ENCODE measurements at regions not wholly inside any gene's neighbourhood (a gene's known extent, or its start where the extent isn't known, plus 50 kb on each side); places are given as distances from the start of the nearest gene placed in this dataset.

GRCh38 chr14:54039311-54039710 is 82.7 kb upstream of the BMP4 start:
- DNase-seq (no peak), ATAC-seq (ENCODE audit: low read depth) (no peak)
- Histone ChIP-seq H3K14ac (replicated peaks; ENCODE audit: low read depth, low read length) (no peak overlapping the region), H2BK120ac (ENCODE audit: low read depth, low read length) (no peak overlapping the region), H3K36me3 (ENCODE audit: control insufficient read depth, insufficient read depth, low read length) (no peaks in the 10 kb centered on the region), H2BK15ac (ENCODE audit: low read depth, low read length) (no peak overlapping the region), H3K4ac (ENCODE audit: low read depth, low read length) (no peak overlapping the region), H3K23ac (ENCODE audit: low read depth, low read length) (no peak overlapping the region), H4K91ac (ENCODE audit: insufficient read depth, low read depth, low read length) (no peak overlapping the region), H2AK9ac (replicated peaks; ENCODE audit: low read depth, low read length, poor library complexity) (no peak overlapping the region), H4K20me1 (ENCODE audit: insufficient read depth, low read length) (no peaks in the 10 kb centered on the region), H3K4me2 (ENCODE audit: low read depth, low read length) (no peak overlapping the region), H2AFZ (replicated peaks; ENCODE audit: low read length, poor library complexity) (no peak overlapping the region), H3K9me3 (ENCODE audit: control insufficient read depth, insufficient read depth, low read length) (peaks cover 3% of the 10 kb centered on the region; the same call in 1 of the 2 replicates), H3K27me3 (ENCODE audit: control insufficient read depth, insufficient read depth, low read length) (no peaks in the 10 kb centered on the region; the same call in 1 of the 2 replicates), H4K5ac (ENCODE audit: low read depth, low read length) (no peak overlapping the region), H3K4me1 (ENCODE audit: control insufficient read depth, insufficient read depth, low read length) (0 out of 2 replicates have a peak, but pooled peaks cover 3% of the 10 kb centered on the region), H3K56ac (ENCODE audit: extremely low read depth, insufficient read depth, low read length) (no peak overlapping the region), H3K9ac (ENCODE audit: low read depth, low read length) (no peak overlapping the region), H3K27ac (ENCODE audit: insufficient read depth, low read length) (no peak overlapping the region), H3K9me1 (ENCODE audit: insufficient read depth, low read length) (no peaks in the 10 kb centered on the region), H2AK5ac (ENCODE audit: low read depth, low read length) (no peak overlapping the region), H3K18ac (ENCODE audit: low read depth, low read length) (no peak overlapping the region), H2BK20ac (ENCODE audit: low read depth, low read length) (no peak overlapping the region), H4K8ac (ENCODE audit: low read depth in 2 of 2, low read length in 2 of 2) (no peak overlapping the region), H2BK5ac (ENCODE audit: low read depth, low read length, poor library complexity, severe bottlenecking) (no peak overlapping the region), H3K4me3 (ENCODE audit: insufficient read depth, low read depth, low read length) (no peak overlapping the region), H3K79me1 (ENCODE audit: low read depth in 1 of 2, low read length in 2 of 2) (no peaks in the 10 kb centered on the region)
- in situ Hi-C loops (cut with MboI; ENCODE audit: low sequenced_read_pairs) (no loop called here), intact Hi-C loops (cut with micrococcal nuclease) (no loop called here), dilution Hi-C loops (cut with HindIII; ENCODE audit: low sequenced_read_pairs, unreplicated experiment) (no loop called here)
- CTCF ChIA-PET, result no interaction called here
- WGBS, 2 experiments (ENCODE audit: extremely low coverage in 2 of 2, insufficient read length in 1 of 2), result 50% methylated on average over 1 of the region's 2 CpGs; no CpG with 5 or more reads in 1 of the 2 experiments
- no peak for TF ChIP-seq CTCF (conservative IDR thresholded peaks at IDR 0.05; ENCODE audit: low read depth, low read length)
- no peak for TF ChIP-seq USF2 (IDR thresholded peaks at IDR 0.05; ENCODE audit: low read depth, low read length)
- TF ChIP-seq CEBPB (IDR thresholded peaks at IDR 0.05; ENCODE audit: low read depth, low read length), result no peak
- no peak for TF ChIP-seq RAD21 (IDR thresholded peaks at IDR 0.05; ENCODE audit: low read length)
- TF ChIP-seq MXI1 (IDR thresholded peaks at IDR 0.05; ENCODE audit: borderline replicate concordance, low read depth, low read length), result no peak
- no peak for TF ChIP-seq MAZ (IDR thresholded peaks at IDR 0.05; ENCODE audit: borderline replicate concordance, low read depth, low read length)
- TF ChIP-seq MAFK (IDR thresholded peaks at IDR 0.05; ENCODE audit: low read depth, low read length), result no peak
- no peak for TF ChIP-seq ELK1 (IDR thresholded peaks at IDR 0.05; ENCODE audit: borderline replicate concordance, low read depth, low read length)
- TF ChIP-seq BHLHE40 (IDR thresholded peaks at IDR 0.05; ENCODE audit: low read depth, low read length), result no peak
- POLR2A ChIA-PET (ENCODE audit: unreplicated experiment), result no interaction called here
- BruUV-seq (replicated peaks), result no TSS peak
